ENCODE measurements at regions not wholly inside any gene's neighbourhood (a gene's known extent, or its start where the extent isn't known, plus 50 kb on each side); places are given as distances from the start of the nearest gene placed in this dataset.

DNA sequence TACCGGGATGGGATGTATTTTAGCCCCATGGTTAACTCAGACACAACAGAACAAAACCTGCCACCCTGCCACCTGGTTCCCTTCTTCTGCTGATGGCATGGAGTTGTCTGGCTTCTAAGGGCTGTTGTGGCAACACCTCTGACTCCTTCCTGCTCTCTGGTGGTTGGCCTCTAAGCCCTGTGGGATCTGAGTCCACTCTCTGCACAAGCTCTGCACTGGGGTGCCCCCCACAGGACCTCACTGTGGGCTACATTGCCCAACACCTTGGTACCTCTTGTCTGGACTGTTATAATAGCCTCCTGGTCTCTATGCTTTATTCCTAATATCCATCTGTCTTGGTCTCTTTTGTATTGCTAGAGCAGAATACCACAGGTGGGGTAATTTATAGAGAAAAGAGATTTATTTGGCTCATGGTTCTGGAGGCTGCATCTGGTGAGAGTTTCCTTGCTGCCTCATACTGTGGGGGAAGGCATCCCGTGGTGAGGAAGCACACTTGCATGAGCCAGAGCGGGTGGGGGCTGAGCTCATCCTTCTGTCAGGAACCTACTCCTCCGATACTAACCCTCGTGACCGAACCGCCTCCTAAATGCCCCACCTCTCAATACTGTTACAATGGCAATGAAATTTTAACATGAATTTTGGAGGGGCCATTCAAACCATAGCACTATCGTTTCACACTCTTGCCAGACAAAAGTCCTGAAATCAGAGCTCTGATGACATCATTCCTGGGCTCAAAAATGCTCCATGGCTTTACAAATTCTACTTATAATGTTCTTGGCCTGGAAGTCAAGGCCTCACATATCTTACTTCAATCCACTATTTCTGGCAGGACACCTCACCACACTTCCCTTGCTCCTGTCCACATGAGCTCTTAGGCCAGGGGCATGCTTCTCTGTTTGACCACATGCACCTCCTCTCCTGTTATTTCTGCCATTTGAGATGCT lies 127.2 kb downstream of the PAX1 start:
- no peaks in the 10 kb centered on the region for H3K9me3 ChIP-seq (replicated peaks in 1 of 3)
- H3K27me3 ChIP-seq = no peaks in the 10 kb centered on the region
- H3K36me3 ChIP-seq (replicated peaks in 1 of 2) = no peaks in the 10 kb centered on the region
- TF ChIP-seq POLR2A (IDR thresholded peaks at IDR 0.05) = no peak
- TF ChIP-seq, protein P1, sequence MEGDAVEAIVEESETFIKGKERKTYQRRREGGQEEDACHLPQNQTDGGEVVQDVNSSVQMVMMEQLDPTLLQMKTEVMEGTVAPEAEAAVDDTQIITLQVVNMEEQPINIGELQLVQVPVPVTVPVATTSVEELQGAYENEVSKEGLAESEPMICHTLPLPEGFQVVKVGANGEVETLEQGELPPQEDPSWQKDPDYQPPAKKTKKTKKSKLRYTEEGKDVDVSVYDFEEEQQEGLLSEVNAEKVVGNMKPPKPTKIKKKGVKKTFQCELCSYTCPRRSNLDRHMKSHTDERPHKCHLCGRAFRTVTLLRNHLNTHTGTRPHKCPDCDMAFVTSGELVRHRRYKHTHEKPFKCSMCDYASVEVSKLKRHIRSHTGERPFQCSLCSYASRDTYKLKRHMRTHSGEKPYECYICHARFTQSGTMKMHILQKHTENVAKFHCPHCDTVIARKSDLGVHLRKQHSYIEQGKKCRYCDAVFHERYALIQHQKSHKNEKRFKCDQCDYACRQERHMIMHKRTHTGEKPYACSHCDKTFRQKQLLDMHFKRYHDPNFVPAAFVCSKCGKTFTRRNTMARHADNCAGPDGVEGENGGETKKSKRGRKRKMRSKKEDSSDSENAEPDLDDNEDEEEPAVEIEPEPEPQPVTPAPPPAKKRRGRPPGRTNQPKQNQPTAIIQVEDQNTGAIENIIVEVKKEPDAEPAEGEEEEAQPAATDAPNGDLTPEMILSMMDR (IDR thresholded peaks at IDR 0.05) = no peak
- WGBS, 4 donors = 62 to 70% (median 65%) methylated on average over 8 of the region's 8 CpGs
- no peak overlapping the region for H3K4me3 ChIP-seq
- no peak overlapping the region for H3K27ac ChIP-seq
- H3K4me1 ChIP-seq (replicated peaks in 1 of 2) = no peaks in the 10 kb centered on the region
- DNase-seq = no peak
- intact Hi-C loops (cut with DNase I) = no loop called here

DNA sequence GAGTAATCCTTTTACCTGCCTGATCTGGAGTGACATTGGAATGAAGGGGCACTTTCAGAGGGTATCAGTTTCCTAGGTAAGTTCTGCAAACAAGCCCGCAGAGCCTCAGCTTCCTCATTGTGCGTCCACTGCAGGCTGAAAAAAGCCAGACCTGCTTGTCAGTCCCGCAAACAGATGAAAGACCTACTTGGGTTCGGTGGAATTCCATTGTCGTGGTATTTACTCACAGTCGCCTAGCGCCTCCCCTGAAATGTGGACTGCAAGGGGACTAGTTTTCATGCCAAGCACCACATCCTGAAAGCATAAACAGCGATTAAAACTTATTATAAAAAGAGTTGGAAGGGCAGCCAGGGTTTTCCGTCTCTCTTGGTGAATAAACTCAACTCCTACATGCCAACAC lies 121.5 kb downstream of the PAX1 start:
- Histone ChIP-seq H3K9me3 (replicated peaks in 1 of 3) (no peaks in the 10 kb centered on the region), H3K27ac (no peak overlapping the region), H3K36me3 (replicated peaks in 1 of 2) (no peaks in the 10 kb centered on the region), H3K4me3 (no peak overlapping the region), H3K4me1 (replicated peaks in 1 of 2) (no peaks in the 10 kb centered on the region), H3K27me3 (no peaks in the 10 kb centered on the region)
- WGBS, 4 donors = 21 to 32% (median 28%) methylated on average over 8 to 9 of the region's 9 CpGs
- no peak for TF ChIP-seq POLR2A (IDR thresholded peaks at IDR 0.05)
- TF ChIP-seq, protein P1 (IDR thresholded peaks at IDR 0.05) = no peak
- intact Hi-C loops (cut with DNase I) = no loop called here
- DNase-seq = no peak

DNA sequence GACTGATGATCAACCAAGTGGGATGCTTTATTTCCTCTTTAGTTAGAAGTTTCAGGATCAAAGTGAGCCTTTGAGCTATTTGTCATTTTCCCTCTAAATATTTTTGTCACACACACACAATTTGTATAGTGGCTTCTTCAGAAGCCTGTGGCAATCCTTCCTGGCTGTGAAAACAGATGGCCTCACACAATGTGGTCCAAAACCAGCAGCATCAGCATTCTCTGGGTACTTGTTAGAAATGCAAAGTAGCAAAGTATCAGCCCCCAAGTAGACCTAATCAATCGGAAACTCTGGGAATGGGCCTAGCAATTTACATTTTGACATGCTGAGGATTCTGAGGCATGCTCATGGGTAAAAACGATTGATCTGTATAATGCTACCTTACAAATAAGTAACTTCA lies 115.9 kb downstream of the PAX1 start:
- Histone ChIP-seq H3K9me3 (replicated peaks in 1 of 3) (no peaks in the 10 kb centered on the region), H3K4me1 (replicated peaks in 1 of 2) (no peaks in the 10 kb centered on the region), H3K4me3 (no peak overlapping the region), H3K36me3 (replicated peaks in 1 of 2) (no peaks in the 10 kb centered on the region), H3K27ac (no peak overlapping the region), H3K27me3 (no peaks in the 10 kb centered on the region)
- 24 to 39% (median 28%) methylated on average over 2 of the region's 2 CpGs for WGBS, 4 donors
- intact Hi-C loops (cut with DNase I) = no loop called here
- no peak for TF ChIP-seq POLR2A (IDR thresholded peaks at IDR 0.05)
- TF ChIP-seq, protein P1 (IDR thresholded peaks at IDR 0.05) = no peak
- DNase-seq = no peak

DNA sequence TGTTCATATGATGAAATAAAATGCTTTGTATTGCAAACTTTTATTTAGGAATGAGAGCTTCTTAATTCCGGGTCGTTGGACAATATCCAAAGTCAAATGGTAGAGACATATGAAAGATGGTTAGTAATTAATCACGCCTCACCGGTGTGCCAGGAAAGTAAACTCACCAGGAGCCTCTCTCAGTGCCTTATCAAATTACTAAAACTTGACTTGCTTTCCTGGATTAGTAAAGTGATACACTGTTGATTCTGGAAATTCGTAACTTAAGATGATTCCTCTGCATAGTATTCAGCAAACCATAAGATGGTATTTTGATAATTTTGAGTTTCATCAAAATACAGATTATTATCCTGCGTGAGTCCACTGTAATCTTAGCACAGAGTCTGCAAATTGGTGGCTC lies 115.2 kb downstream of the PAX1 start:
- WGBS, 4 donors = 34 to 50% (median 47%) methylated on average over 6 of the region's 6 CpGs
- Histone ChIP-seq H3K27me3 (no peaks in the 10 kb centered on the region), H3K4me1 (replicated peaks in 1 of 2) (no peaks in the 10 kb centered on the region), H3K9me3 (replicated peaks in 1 of 3) (no peaks in the 10 kb centered on the region), H3K27ac (no peak overlapping the region), H3K36me3 (replicated peaks in 1 of 2) (no peaks in the 10 kb centered on the region), H3K4me3 (no peak overlapping the region)
- no peak for TF ChIP-seq POLR2A (IDR thresholded peaks at IDR 0.05)
- TF ChIP-seq, protein P1 (IDR thresholded peaks at IDR 0.05) = no peak
- intact Hi-C loops (cut with DNase I) = no loop called here
- DNase-seq = no peak
